ENCODE measurements at regions not wholly inside any gene's neighbourhood (a gene's known extent, or its start where the extent isn't known, plus 50 kb on each side); places are given as distances from the start of the nearest gene placed in this dataset.

- TF ChIP-seq CTCF (IDR thresholded peaks at IDR 0.05; ENCODE audit: insufficient read depth, low read depth, low read length) (no peak), EZH2 (IDR thresholded peaks at IDR 0.05; ENCODE audit: insufficient read depth, low read length) (no peak)
Measured at GRCh38 chr6:132133736-132134445, 182.7 kb upstream of the CCN2 start.
